ENCODE measurements at regions not wholly inside any gene's neighbourhood (a gene's known extent, or its start where the extent isn't known, plus 50 kb on each side); places are given as distances from the start of the nearest gene placed in this dataset.

- DNase-seq (ENCODE audit: extremely low read depth in 1 of 11, low read depth in 9 of 11, low spot score in 4 of 11): no peak
These were observed 553.9 kb downstream of the VRK1 start for GRCh38 chr14:97350894-97351731.

GRCh38 chr14:97353102-97353501 is 555.9 kb downstream of the VRK1 start:
- DNase-seq (ENCODE audit: extremely low read depth in 1 of 11, low read depth in 9 of 11, low spot score in 4 of 11): no peak

GRCh38 chr14:97354119-97354722 is 557.0 kb downstream of the VRK1 start:
- DNase-seq (ENCODE audit: extremely low read depth in 1 of 11, low read depth in 9 of 11, low spot score in 4 of 11): no peak

GRCh38 chr14:97359341-97359740 is 562.2 kb downstream of the VRK1 start:
- no peak for DNase-seq (ENCODE audit: extremely low read depth in 1 of 11, low read depth in 9 of 11, low spot score in 4 of 11)

- DNase-seq (ENCODE audit: extremely low read depth in 1 of 11, low read depth in 9 of 11, low spot score in 4 of 11): no peak
These were observed 564.0 kb downstream of the VRK1 start for GRCh38 chr14:97361181-97361580.

GRCh38 chr14:97361958-97362357 is 564.8 kb downstream of the VRK1 start:
- no peak for DNase-seq (ENCODE audit: extremely low read depth in 1 of 11, low read depth in 9 of 11, low spot score in 4 of 11)

- no peak for DNase-seq (ENCODE audit: extremely low read depth in 1 of 11, low read depth in 9 of 11, low spot score in 4 of 11)
These were observed 569.2 kb downstream of the VRK1 start for GRCh38 chr14:97366400-97366799.

- no peak for DNase-seq (ENCODE audit: extremely low read depth in 1 of 11, low read depth in 9 of 11, low spot score in 4 of 11)
These were observed 570.1 kb downstream of the VRK1 start for GRCh38 chr14:97367278-97367677.

GRCh38 chr14:97368049-97368448 is 570.9 kb downstream of the VRK1 start:
- no peak for DNase-seq (ENCODE audit: extremely low read depth in 1 of 11, low read depth in 9 of 11, low spot score in 4 of 11)

- no peak for DNase-seq (ENCODE audit: extremely low read depth in 1 of 11, low read depth in 9 of 11, low spot score in 4 of 11)
These were observed 571.9 kb downstream of the VRK1 start for GRCh38 chr14:97368900-97369564.

- DNase-seq (ENCODE audit: extremely low read depth in 1 of 11, low read depth in 9 of 11, low spot score in 4 of 11): no peak
These were observed 572.7 kb downstream of the VRK1 start for GRCh38 chr14:97369901-97370300.

GRCh38 chr14:97376310-97376709 is 579.1 kb downstream of the VRK1 start:
- no peak for DNase-seq (ENCODE audit: extremely low read depth in 1 of 11, low read depth in 9 of 11, low spot score in 4 of 11)

- DNase-seq (ENCODE audit: extremely low read depth in 1 of 11, low read depth in 9 of 11, low spot score in 4 of 11): no peak
These were observed 580.4 kb downstream of the VRK1 start for GRCh38 chr14:97377550-97377949.

GRCh38 chr14:97379091-97379531 is 581.9 kb downstream of the VRK1 start:
- DNase-seq (ENCODE audit: extremely low read depth in 1 of 11, low read depth in 9 of 11, low spot score in 4 of 11): no peak

GRCh38 chr14:97380539-97380941 is 583.4 kb downstream of the VRK1 start:
- DNase-seq (ENCODE audit: extremely low read depth in 1 of 11, low read depth in 9 of 11, low spot score in 4 of 11): no peak

GRCh38 chr14:97381309-97381708 is 584.1 kb downstream of the VRK1 start:
- no peak for DNase-seq (ENCODE audit: extremely low read depth in 1 of 11, low read depth in 9 of 11, low spot score in 4 of 11)

- DNase-seq (ENCODE audit: extremely low read depth in 1 of 11, low read depth in 9 of 11, low spot score in 4 of 11): no peak
These were observed 585.5 kb downstream of the VRK1 start for GRCh38 chr14:97382616-97383226.

- no peak for DNase-seq (ENCODE audit: extremely low read depth in 1 of 11, low read depth in 9 of 11, low spot score in 4 of 11)
These were observed 588.5 kb downstream of the VRK1 start for GRCh38 chr14:97385727-97386126.

- DNase-seq (ENCODE audit: extremely low read depth in 1 of 11, low read depth in 9 of 11, low spot score in 4 of 11): no peak
These were observed 590.2 kb downstream of the VRK1 start for GRCh38 chr14:97387252-97387874.
